GM21360 (cell line): ENCODE measurements at regions not wholly inside any gene's neighbourhood (a gene's known extent, or its start where the extent isn't known, plus 50 kb on each side); places are given as distances from the start of the nearest gene placed in this dataset.
"Not testable (repeated sequence)": the region's sequence is repeated elsewhere in the genome, so short reads cannot be mapped to it uniquely, and the experiment has no call there.

Experiments used
- ATAC-seq: cut with Tn5 transposase; IDR thresholded peaks from one replicate; pipeline ENCODE4 v1.9.1; 2021; ENCODE audit warnings: mild to moderate bottlenecking, moderate library complexity; ENCODE audit not compliant: unreplicated experiment

DNA sequence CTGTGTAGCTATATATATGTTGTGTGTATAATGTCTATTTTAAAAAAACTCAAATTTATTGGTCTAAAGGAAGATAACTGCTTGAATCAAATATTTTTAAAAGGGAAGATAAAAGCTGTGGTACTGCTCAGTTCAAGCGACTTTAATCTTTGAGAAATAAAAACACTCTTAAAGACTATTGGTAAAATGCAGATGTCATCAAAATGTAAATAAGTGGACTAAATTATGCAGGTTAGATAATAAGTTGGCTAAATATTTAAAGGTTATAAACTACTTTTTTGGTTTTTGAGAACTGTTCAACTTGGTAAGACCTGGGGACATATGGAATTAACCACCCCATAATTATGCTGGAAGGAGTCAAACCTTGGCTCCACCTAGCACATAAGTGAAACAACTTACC lies 144.7 kb upstream of the ITM2A start:
- no peak for ATAC-seq

DNA sequence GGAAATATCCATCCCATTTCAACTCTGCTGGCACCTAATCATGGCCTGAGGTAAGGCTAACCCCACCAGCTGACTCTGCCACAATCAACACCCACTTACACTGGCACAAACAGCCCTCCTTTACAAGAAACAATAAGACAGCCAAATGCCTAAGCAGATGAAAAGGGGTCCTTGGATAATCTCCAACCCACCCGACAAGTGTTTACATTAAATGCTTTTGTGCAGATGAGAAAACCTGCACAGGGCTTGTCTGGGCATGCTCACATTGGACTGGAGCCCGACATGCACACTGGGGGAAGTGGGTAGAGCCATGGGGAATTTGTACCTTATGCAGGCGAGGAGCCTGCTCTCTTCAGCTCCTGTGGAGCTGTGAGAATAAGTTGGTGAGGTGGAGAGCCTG lies 138.9 kb upstream of the ITM2A start:
- ATAC-seq, result no peak

DNA sequence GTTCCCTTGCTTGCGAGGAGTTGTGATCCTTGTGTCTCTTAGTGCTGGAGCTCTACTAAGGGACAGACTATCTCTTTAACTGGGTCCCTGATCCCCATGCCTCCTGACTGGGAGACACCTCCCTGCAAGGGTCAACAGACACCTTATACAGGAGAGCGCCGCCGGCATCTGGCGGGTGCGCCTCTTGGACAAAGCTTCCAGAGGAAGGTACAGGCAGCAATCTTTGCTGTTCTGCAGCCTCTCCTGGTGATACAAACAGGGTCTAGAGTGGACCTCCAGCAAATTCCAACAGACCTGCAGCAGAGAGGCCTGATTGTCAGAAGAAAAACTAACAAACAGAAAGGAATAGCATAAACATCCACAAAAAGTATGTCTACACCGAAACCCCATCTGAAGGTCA lies 115.6 kb upstream of the ITM2A start:
- ATAC-seq, result no peak

GRCh38 chrX:79477691-79478090 lies 110.6 kb upstream of the ITM2A start:
- ATAC-seq, result no peak

- ATAC-seq, result no peak
Measured at GRCh38 chrX:79466636-79467035, 99.5 kb upstream of the ITM2A start.

DNA sequence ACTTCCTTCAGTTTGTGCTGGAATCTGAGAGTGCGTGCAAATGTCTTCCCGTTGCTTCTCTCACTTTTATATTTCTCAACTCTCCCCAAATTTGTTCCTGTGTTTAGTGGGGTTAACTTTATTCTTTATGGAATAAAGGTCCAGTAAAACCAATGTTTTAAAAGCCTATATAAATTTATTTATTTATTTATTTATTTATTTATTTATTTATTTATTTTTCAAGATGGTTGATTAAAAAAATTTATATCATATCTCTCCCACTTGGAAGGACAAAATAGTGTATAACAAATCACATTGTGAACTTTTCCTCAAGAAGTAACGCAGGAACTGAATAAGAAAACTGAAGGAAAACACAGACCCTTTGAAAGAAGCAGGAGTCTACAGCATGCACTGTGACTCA lies 95.3 kb upstream of the ITM2A start:
- no peak for ATAC-seq

- not testable (repeated sequence) for ATAC-seq
Measured at GRCh38 chrX:79456593-79456992, 89.5 kb upstream of the ITM2A start.

DNA sequence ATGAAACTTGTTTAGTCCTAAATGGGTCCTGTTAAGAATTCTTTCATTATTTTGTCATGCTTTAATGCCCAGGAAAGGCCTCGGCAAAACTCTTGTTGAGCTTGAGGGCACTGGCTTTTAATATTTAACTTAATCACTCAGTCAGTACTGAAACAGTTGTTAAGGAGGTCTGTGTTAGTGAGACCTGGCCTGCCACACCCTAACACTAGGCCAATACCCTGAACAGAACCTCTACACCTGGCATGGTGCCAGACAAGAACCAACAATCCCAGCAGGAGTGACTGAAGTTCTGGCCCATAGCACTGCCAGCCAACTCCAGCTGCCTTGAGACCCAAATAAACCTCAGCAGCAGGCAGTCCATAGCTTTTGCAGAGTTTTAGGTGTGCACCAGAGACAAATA lies 85.7 kb upstream of the ITM2A start:
- no peak for ATAC-seq

GRCh38 chrX:79444694-79445210 lies 77.6 kb upstream of the ITM2A start:
- ATAC-seq, result no peak

- ATAC-seq, result no peak
Measured at GRCh38 chrX:79443121-79443520, 76.0 kb upstream of the ITM2A start.

DNA sequence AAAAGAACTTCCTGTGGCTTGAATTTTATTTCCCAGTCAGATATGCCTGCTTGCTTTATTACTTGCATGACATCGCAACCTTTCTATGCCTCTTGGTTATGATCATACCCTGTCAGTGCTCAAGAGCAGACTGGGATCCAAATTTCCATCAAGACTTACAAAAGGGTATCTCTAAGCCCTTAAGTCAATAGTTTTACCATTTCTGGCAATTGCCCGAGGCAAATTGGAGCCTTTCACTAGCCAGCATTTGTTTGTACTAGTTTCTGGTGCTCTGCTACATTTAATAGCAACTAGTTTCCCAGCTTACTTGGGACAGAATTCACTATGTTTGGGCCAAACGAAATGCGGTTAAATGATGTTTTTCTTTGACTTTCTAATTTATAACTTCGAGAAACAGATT lies 73.2 kb upstream of the ITM2A start:
- no peak for ATAC-seq
